ENCODE measurements at regions not wholly inside any gene's neighbourhood (a gene's known extent, or its start where the extent isn't known, plus 50 kb on each side); places are given as distances from the start of the nearest gene placed in this dataset.

DNA sequence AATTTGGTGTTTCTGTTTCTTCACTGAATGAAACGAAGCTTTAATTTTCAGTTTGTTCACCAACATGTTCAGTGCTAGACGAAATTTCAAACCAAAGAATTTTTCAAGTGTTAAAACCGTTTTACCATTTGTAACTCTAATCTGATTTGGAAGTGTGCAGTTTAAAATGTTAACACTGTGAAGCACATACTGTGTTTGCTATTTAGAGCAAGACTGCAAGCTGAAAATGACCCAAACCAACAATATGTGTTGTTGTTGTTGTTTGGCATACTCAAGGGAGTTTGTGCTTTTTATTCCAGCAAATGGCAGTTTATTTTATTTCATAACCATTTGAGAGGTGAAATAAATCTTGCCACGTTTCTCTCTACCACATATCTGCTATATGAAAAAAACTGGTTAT lies 128.4 kb upstream of the CDH7 start:
- H3K4me3 ChIP-seq (ENCODE audit: severe bottlenecking), result no peak overlapping the region
- no peaks in the 10 kb centered on the region for H3K36me3 ChIP-seq (ENCODE audit: low read depth)
- no peaks in the 10 kb centered on the region for H3K4me1 ChIP-seq (ENCODE audit: insufficient read depth, poor library complexity, severe bottlenecking)
- H3K9me3 ChIP-seq (ENCODE audit: severe bottlenecking), result no peaks in the 10 kb centered on the region
- TF ChIP-seq, protein P1, sequence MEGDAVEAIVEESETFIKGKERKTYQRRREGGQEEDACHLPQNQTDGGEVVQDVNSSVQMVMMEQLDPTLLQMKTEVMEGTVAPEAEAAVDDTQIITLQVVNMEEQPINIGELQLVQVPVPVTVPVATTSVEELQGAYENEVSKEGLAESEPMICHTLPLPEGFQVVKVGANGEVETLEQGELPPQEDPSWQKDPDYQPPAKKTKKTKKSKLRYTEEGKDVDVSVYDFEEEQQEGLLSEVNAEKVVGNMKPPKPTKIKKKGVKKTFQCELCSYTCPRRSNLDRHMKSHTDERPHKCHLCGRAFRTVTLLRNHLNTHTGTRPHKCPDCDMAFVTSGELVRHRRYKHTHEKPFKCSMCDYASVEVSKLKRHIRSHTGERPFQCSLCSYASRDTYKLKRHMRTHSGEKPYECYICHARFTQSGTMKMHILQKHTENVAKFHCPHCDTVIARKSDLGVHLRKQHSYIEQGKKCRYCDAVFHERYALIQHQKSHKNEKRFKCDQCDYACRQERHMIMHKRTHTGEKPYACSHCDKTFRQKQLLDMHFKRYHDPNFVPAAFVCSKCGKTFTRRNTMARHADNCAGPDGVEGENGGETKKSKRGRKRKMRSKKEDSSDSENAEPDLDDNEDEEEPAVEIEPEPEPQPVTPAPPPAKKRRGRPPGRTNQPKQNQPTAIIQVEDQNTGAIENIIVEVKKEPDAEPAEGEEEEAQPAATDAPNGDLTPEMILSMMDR (IDR thresholded peaks at IDR 0.05; ENCODE audit: poor library complexity, severe bottlenecking), result no peak
- H3K27me3 ChIP-seq (ENCODE audit: insufficient read depth, poor library complexity, severe bottlenecking), result no peaks in the 10 kb centered on the region
- H3K27ac ChIP-seq (ENCODE audit: poor library complexity, severe bottlenecking), result no peak overlapping the region
- no peak for DNase-seq (ENCODE audit: low spot score)
- ATAC-seq (ENCODE audit: low read depth), result no peak

DNA sequence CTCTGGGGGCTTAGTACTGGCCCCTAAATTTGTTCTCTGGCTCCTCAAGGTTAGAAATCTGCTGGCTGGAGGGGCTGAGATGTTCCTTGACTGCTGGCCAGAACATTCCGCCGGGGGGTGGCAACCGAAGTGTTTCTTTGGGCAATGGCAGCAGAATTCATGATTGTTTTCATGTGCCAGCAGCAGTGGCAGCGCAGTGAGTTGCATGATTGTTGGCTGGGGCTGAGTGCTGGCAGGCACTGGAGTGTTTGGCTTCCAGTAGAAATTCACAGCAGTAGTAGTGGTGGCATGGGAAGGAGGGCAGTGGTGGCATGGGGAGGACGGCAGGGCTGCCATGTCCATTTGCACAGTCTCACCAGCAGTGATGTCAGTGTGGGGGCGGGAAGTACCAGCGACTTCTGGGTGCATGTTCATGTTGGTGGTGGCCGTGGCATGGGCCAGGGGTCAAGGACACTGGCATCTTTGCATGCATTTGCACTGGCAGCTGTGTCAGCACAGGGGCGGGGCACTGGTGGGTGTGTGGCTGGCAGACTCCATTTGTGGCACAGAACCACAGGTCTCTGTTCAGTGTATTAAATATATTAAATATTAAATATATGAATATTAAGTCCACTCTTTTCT lies 130.6 kb upstream of the CDH7 start:
- H3K27ac ChIP-seq (ENCODE audit: poor library complexity, severe bottlenecking), result no peak overlapping the region
- no peak overlapping the region for H3K4me3 ChIP-seq (ENCODE audit: severe bottlenecking)
- TF ChIP-seq, protein P1 (IDR thresholded peaks at IDR 0.05; ENCODE audit: poor library complexity, severe bottlenecking), result no peak
- no peaks in the 10 kb centered on the region for H3K4me1 ChIP-seq (ENCODE audit: insufficient read depth, poor library complexity, severe bottlenecking)
- DNase-seq (ENCODE audit: low spot score) (no peak), ATAC-seq (ENCODE audit: low read depth) (no peak)
- H3K27me3 ChIP-seq (ENCODE audit: insufficient read depth, poor library complexity, severe bottlenecking), result no peaks in the 10 kb centered on the region
- H3K9me3 ChIP-seq (ENCODE audit: severe bottlenecking), result no peaks in the 10 kb centered on the region
- no peaks in the 10 kb centered on the region for H3K36me3 ChIP-seq (ENCODE audit: low read depth)

DNA sequence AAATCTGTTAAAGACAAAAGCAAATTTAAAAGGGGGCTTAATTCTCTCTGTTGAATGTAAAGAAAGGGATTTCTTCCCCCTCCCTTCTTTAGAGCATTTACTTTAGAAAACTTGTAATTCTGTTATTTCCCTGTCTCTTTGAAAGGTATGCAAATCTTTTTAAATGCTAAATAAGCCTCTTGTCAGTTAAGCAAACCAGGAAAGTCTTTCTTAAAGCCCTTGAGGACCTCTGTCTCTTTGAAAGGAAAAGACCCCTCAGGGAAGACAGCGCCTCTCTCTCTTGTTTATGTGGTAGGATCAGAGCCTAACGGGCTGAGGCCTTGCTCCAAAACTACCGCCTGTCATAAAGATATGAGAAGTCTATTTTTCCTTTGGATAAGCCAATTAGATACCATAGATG lies 139.9 kb upstream of the CDH7 start:
- DNase-seq (ENCODE audit: low spot score), result no peak
- H3K36me3 ChIP-seq (ENCODE audit: low read depth), result no peaks in the 10 kb centered on the region
- H3K27me3 ChIP-seq (ENCODE audit: insufficient read depth, poor library complexity, severe bottlenecking), result no peaks in the 10 kb centered on the region
- ATAC-seq (ENCODE audit: low read depth), result no peak
- TF ChIP-seq, protein P1 (IDR thresholded peaks at IDR 0.05; ENCODE audit: poor library complexity, severe bottlenecking), result no peak
- no peak overlapping the region for H3K4me3 ChIP-seq (ENCODE audit: severe bottlenecking)
- no peaks in the 10 kb centered on the region for H3K9me3 ChIP-seq (ENCODE audit: severe bottlenecking)
- H3K4me1 ChIP-seq (ENCODE audit: insufficient read depth, poor library complexity, severe bottlenecking), result no peaks in the 10 kb centered on the region
- H3K27ac ChIP-seq (ENCODE audit: poor library complexity, severe bottlenecking), result no peak overlapping the region

DNA sequence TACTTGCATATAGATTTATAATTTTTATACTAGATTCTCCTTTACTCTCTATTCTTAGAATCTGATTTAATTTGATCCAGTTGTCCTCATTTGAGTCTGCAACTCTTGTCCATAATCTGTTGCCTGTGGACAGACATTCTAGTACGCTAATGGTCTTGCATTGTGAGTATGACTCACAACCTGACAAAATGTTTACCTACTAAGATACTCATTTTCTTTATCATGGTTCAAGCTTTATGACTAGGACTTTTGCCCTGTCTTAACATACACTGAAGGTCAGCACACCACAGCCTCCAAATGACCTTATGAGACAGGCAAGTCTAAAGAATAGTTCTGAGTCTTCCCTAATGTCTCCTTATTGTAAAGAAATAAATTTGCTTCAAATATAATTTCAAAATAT lies 142.3 kb upstream of the CDH7 start:
- Histone ChIP-seq H3K27ac (ENCODE audit: poor library complexity, severe bottlenecking) (no peak overlapping the region), H3K4me3 (ENCODE audit: severe bottlenecking) (no peak overlapping the region), H3K27me3 (ENCODE audit: insufficient read depth, poor library complexity, severe bottlenecking) (no peaks in the 10 kb centered on the region), H3K36me3 (ENCODE audit: low read depth) (no peaks in the 10 kb centered on the region), H3K4me1 (ENCODE audit: insufficient read depth, poor library complexity, severe bottlenecking) (no peaks in the 10 kb centered on the region), H3K9me3 (ENCODE audit: severe bottlenecking) (no peaks in the 10 kb centered on the region)
- ATAC-seq (ENCODE audit: low read depth), result no peak; the same call in 2 of the 3 replicates
- TF ChIP-seq, protein P1 (IDR thresholded peaks at IDR 0.05; ENCODE audit: poor library complexity, severe bottlenecking), result no peak
- DNase-seq (ENCODE audit: low spot score), result no peak

DNA sequence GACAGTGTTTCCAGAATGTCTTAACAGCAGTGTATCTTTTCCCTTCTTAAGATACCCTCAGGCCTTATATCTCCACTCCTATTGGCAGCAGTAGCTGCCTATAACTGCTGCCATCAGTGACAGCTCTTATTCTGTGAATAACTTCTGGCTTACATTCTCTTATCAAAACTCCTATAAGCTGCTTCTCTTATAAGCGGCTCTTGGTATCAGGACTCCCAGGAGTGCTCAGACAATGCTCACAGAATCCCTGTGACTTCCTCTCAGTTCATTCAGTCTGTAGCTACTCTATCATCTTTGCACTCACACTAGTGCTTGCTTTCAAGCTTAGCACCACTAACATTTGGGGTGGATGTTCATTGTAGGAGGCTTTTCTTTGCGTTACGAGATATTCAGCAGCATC lies 143.7 kb upstream of the CDH7 start:
- no peaks in the 10 kb centered on the region for H3K36me3 ChIP-seq (ENCODE audit: low read depth)
- no peak overlapping the region for H3K27ac ChIP-seq (ENCODE audit: poor library complexity, severe bottlenecking)
- H3K9me3 ChIP-seq (ENCODE audit: severe bottlenecking), result no peaks in the 10 kb centered on the region
- H3K4me1 ChIP-seq (ENCODE audit: insufficient read depth, poor library complexity, severe bottlenecking), result no peaks in the 10 kb centered on the region
- ATAC-seq (ENCODE audit: low read depth) (no peak), DNase-seq (ENCODE audit: low spot score) (no peak)
- no peaks in the 10 kb centered on the region for H3K27me3 ChIP-seq (ENCODE audit: insufficient read depth, poor library complexity, severe bottlenecking)
- no peak overlapping the region for H3K4me3 ChIP-seq (ENCODE audit: severe bottlenecking)
- TF ChIP-seq, protein P1 (IDR thresholded peaks at IDR 0.05; ENCODE audit: poor library complexity, severe bottlenecking), result no peak

Measured in RWPE2 (cell line).